ENCODE measurements at regions not wholly inside any gene's neighbourhood (a gene's known extent, or its start where the extent isn't known, plus 50 kb on each side); places are given as distances from the start of the nearest gene placed in this dataset.

- TF ChIP-seq CTCF (IDR thresholded peaks at IDR 0.05; ENCODE audit: insufficient read depth, low read depth, low read length), result no peak
- TF ChIP-seq EZH2 (IDR thresholded peaks at IDR 0.05; ENCODE audit: insufficient read depth, low read length), result no peak
Observed at GRCh38 chr13:65912516-65912915, 1317.6 kb downstream of the PCDH9 start.

Data from astrocyte (in vitro differentiated cells and primary cell).